HepG2 (cell line): ENCODE measurements at regions not wholly inside any gene's neighbourhood (a gene's known extent, or its start where the extent isn't known, plus 50 kb on each side); places are given as distances from the start of the nearest gene placed in this dataset.
"Not testable (repeated sequence)": the region's sequence is repeated elsewhere in the genome, so short reads cannot be mapped to it uniquely, and the experiment has no call there.

Experiments used
- CEBPB ChIP-seq: IDR thresholded peaks from 2 replicates; pipeline ENCODE4 v1.6.1; 2011; ENCODE audit warnings: low read depth, low read length, improper control_type of control experiment, borderline replicate concordance
- CTCF ChIP-seq: sonication (generic); formaldehyde crosslinking; IDR thresholded peaks from 2 replicates; pipeline ENCODE4 v1.5.0; 2020; ENCODE audit warnings: mild to moderate bottlenecking, missing genetic modification reagents, moderate library complexity
- HES4 ChIP-seq: sonication (generic); formaldehyde crosslinking; IDR thresholded peaks from 2 replicates; pipeline ENCODE4 v1.9.0; 2021; ENCODE audit warnings: mild to moderate bottlenecking, missing genetic modification reagents, borderline replicate concordance
- HNRNPL ChIP-seq: fragments of 200-400 bp; formaldehyde crosslinking; IDR thresholded peaks from 2 replicates; pipeline ENCODE4 v1.6.1; 2017; ENCODE audit warnings: mild to moderate bottlenecking, low read depth, low read length
- PHB2 ChIP-seq: fragments of 450-650 bp; IDR thresholded peaks from 2 replicates; pipeline ENCODE4 v1.6.1; 2018; ENCODE audit not compliant: partially characterized antibody
- ZBTB1 ChIP-seq: sonication (generic); formaldehyde crosslinking; IDR thresholded peaks from 2 replicates; pipeline ENCODE4 v1.4.0; 2020; ENCODE audit warnings: missing genetic modification reagents, borderline replicate concordance
- ZNF780A ChIP-seq: sonication (generic); formaldehyde crosslinking; IDR thresholded peaks from 2 replicates; pipeline ENCODE4 v1.8.0; 2022; ENCODE audit warnings: mild to moderate bottlenecking, missing genetic modification reagents, moderate library complexity

- TF ChIP-seq ZNF780A; CEBPB; ZBTB1 (CRISPR knock-in tag); CTCF (CRISPR knock-in tag); HNRNPL; HES4 (CRISPR knock-in tag); PHB2: not testable (repeated sequence)
These were observed 383.6 kb upstream of the MAF start for GRCh38 chr16:79984149-79984548.
